ENCODE measurements at regions not wholly inside any gene's neighbourhood (a gene's known extent, or its start where the extent isn't known, plus 50 kb on each side); places are given as distances from the start of the nearest gene placed in this dataset.

DNA sequence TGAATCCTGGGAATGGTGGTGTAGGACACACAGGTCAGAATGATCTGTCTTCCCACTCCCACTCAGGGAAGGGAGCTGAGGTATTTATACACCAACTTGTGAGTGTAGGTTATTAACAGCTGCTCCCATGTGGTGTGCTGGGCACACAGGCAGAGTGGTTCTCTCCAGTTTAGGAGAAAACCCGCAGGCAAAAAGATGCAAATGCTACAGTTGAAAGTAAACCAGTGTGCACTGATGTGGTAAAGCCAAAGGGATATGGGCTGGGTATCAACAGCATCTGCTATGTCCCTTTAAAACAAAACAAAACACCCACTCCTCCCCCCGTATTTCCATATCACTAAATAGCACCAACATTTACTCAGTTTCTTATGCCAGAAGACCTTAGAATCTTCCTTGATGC is 75.4 kb upstream of the SYT13 start:
- DNase-seq (ENCODE audit: low read depth in 1 of 2, low spot score in 1 of 2), result no peak

DNA sequence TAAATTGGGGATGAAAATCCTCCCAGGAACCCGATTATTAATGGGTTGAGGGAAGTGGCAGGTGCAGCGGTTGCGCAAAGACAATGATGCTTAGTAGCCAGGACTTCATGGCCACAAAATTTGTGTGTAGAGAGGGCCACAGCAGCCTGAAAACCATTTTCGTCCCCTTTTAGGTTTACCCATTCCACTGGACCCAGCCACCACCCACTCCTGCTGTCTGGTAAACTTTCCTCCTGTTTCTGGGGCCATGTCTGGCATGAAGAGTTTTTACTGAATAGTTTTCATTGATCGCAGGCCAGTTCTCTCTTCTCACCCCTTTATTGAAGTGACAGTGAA is 69.5 kb upstream of the SYT13 start:
- no peak for DNase-seq (ENCODE audit: low read depth in 1 of 2, low spot score in 1 of 2)

DNA sequence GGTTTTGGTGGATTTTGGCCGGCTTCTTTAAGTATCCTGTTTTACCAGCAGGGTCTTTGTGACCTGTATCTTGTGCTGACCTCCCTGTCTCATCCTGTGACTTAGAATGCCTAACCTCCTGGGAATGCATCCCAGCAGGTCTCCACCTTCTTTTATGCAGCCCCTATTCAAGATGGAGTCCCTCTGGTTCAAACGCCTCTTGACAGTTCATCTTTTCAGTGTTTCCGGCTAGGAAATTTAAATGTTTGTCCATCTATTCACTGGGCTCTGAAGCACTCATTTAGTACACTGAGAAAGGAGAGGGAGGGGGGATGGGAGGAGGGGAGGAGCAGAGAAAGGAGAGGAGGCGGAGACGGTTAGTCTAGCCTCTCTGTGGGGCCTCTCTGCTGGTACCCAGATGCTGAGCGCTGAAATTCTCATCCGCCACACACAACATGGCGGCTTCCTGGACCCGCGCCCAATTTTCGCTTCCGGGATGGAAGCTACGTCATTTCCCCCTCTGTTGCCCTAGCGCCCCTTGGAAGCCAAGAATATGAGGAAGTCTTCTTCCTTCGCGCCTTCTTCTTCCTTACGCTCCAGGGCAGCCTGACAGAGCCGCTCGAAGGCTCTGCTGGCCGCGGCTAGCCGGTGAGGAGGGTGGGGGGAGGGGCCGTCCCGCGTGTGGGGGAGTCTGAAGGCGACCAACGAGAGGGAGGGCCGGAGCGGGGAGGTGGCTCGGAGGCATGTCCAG is 69.0 kb upstream of the SYT13 start:
- DNase-seq (ENCODE audit: low read depth in 1 of 2, low spot score in 1 of 2), result peak; percentile 83 to 85

DNA sequence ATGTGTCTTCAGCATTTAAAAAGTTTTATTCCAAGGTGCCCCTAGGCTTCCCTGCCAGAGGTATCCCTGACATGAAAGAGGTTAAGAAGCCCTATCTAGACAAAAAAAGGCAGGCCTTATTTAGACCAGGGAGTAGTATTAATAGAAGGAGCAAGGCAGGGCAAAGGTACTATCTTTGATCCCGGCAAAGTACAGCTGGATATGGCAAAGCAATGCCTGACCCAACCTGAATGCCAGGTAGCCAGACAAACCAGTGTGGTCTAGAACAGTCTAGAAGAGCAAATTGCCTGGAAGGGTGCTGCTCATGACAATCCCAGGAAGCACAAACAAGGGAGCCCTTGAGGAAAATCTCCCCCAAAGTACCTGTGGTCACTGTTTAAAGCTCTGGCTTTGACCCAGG is 62.6 kb upstream of the SYT13 start:
- DNase-seq (ENCODE audit: low read depth in 1 of 2, low spot score in 1 of 2), result no peak

DNA sequence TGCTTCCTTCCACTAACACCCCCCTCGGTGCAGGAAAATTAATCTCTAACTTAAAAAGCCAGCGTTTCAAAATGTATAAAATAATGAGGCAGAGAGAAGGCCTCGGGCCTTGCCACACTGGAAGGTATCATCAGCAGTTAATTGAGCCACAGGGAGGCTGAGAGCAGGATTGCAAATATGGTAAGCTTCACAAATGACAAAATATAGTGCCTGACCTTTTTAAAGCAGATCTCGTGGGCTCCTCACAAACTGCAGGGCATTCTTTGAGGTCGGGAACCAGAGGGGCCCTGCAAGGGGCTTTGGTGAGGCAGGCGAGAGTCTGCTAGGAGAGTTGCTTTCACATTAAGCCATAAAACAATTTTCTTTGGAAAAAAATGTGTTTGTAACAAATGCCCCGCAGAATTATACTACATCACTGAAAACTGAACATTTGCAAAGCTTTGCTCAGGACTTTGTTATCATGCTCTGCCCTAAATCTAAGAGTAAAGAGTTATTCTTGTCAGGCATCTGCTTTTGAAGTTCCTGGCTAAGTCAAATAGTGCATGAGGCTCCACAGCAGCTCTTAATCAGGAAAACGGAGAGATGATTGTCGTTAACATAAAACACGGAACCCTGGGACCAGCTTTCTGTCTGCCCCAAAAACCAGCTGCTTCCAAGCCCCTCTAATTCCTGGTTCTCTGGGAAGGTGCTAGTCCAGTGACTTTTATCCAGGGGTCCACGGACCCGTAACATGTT is 61.4 kb upstream of the SYT13 start:
- no peak for DNase-seq (ENCODE audit: low read depth in 1 of 2, low spot score in 1 of 2)

DNA sequence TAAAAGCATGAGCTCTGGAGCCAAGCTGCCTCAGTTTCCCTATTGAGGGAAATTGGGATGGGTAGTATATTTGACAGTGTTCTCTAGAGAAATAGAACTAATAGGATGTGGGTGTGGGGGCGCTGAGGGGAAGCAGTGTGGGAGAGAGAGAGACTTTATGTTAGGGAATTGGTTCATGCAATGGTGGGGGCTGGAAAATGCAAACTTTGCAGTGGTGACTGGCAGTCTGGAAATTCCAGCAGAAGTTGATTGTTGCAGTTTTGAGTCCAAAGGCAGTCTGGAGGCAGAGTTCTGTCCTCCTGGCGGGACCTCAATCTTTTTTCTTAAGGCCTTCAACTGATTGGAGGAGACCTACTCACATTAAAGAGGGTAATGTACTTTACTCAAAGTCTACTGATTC is 59.4 kb upstream of the SYT13 start:
- no peak for DNase-seq (ENCODE audit: low read depth in 1 of 2, low spot score in 1 of 2)

DNA sequence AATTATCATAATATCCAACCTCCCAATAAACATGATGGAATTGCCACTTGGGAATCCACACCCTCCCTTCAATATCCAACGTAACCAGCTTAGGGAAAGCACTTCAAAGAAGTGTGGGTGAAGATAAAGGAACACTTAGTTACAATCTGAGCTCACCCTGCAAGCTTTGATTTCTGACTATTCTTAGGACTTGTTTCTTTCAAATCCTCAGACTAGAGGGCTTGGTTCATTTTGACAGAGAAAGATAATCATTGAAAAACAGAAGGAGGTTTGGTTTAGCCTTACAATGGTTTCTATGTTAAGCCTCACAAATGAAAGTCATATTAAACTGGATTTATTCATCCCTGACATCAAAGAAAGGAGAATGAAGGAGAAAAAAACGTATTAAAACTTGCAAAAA is 57.9 kb upstream of the SYT13 start:
- DNase-seq (ENCODE audit: low read depth in 1 of 2, low spot score in 1 of 2), result no peak

DNA sequence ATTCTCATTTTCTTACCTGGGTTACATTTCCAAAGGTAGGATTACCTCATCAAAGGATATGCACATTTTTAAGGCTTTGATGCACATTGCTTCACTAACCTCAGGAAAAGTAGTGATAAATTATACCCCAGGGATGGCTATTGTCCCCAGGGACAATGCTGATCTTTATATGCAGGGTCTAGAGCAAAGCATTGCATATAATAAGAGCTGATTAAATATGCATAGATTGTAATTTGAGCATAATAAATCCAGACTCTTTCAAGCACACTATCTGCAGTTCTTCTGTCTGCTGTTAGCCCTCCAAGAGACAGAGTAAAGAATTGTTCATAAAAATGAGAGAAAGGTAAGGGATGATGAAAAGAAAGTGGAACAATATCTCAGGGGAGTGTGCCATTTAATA is 57.3 kb upstream of the SYT13 start:
- no peak for DNase-seq (ENCODE audit: low read depth in 1 of 2, low spot score in 1 of 2)

DNA sequence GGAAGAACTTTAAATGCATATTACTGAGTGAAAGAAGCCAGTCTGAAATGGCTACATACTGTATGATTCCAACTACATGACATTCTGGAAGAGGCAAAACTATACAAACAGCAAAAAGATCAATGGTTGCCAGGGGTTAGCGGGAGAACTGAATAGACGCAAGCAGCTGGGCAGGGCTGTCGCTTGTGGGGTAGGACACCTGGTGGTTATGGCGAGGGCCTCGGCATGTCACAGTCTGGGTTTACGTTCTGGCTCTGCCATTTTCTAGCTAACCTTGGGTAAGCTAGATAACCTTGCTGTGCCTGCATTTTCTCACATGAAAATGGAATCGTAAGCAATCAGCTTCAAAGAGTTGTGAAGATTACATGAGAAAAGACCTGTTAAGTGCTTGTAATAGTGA is 55.2 kb upstream of the SYT13 start:
- no peak for DNase-seq (ENCODE audit: low read depth in 1 of 2, low spot score in 1 of 2)

DNA sequence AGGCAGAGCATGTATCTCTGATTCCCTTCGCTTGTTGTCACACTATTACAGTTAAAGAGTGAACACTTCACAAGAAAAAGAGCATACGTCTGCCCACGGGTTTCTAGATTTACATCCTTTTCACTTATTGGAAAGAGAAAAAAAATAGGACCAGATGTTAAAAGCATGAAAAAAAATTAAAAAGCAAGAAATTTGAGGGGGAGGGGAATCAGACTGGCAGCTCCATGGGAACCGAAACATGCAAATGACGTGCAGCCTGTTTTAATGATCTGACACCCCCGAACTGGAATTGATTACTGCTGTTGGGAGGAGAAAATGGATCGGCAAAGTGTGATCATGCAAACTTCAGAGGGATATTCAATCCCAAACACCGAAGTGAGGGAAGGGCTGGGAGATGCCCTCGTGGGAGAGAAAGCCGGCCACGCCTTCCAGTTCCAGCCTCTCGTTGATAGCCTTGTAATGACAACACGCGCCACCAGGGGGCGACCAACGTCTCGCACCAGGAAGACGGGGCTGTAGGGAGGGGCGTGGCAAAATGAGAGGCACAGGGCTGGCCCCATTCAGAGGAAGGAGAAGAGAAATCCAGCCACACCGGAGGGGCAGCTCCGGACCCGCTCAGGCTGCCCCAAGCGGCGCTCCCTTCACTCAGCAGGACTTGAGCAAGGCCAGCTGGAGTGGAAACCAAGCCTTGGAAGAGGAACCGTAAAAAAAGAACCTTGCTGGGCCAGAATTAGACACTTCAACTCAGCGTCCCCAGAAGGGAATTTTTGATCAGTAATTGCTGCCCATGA is 53.8 kb upstream of the SYT13 start:
- peak; percentile 91 to 93 for DNase-seq (ENCODE audit: low read depth in 1 of 2, low spot score in 1 of 2)

DNA sequence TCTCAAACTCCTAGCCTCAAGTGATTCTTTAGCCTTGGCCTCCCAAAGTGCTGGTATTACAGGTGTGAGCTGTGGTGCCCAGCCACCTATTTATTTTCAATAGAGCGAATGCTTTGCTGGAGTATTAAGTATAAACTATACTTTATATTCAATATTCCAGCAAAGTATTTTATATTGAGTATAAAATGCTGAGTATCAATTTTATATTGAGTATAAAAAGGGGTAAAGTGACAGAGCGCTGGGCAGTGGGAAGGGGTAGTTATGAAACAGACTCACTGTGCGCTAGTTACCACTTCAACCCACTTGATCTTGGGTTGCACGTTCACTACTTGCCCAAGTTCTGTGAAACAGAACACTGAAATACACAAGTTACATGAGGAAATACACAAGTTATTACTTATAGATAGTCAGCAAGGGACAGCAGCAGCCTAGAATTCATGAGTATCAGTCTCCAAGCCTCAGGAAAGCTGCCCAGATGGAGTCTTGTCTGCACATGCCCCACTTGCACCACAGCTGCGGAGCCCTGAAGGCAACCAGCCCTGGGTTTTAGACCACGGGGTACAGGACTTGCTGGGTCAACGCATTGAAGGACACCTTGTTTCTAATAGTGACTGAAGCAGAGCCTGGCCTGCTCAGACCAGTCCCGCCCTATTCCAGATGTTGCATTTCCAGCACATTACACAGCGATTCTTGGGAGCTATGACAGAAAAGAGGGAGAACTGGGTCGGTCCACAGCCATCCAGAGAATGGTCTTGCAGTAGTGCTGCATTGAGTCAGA is 51.6 kb upstream of the SYT13 start:
- DNase-seq (ENCODE audit: low read depth in 1 of 2, low spot score in 1 of 2), result no peak

DNA sequence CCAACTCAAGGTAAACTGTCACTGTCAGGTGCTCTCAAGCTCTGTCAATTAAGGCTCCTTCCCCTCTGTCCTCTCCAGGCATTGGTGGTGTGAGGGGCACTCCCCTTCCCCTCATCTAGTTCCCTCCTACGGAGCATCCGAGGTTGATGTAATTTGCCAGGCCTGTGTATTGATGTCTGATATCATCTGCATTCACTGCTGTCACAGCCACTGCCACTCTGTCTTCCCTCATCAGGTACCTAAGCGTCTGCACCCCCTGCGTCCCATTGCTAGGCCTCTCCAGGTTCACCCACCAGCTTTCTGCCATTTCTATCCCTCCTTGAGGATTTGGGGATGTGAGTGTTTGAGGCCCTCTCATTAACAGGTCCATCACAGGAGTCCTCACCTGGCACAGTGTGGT is 50.0 kb upstream of the SYT13 start:
- no peak for DNase-seq (ENCODE audit: low read depth in 1 of 2, low spot score in 1 of 2)
